ENCODE measurements at regions not wholly inside any gene's neighbourhood (a gene's known extent, or its start where the extent isn't known, plus 50 kb on each side); places are given as distances from the start of the nearest gene placed in this dataset.

GRCh38 chr6:109896341-109896740 lies 81.8 kb upstream of the GPR6 start:
- ATAC-seq: no peak
- in situ Hi-C loops (cut with HindIII; ENCODE audit: low pct_unique_long_range_greater_than_20kb, low sequenced_read_pairs): no loop called here
- Histone ChIP-seq H3K27ac (ENCODE audit: low read length) (no peak overlapping the region), H3K4me1 (ENCODE audit: control insufficient read depth, insufficient read depth, low read length) (no peaks in the 10 kb centered on the region), H3K9me3 (ENCODE audit: control insufficient read depth, insufficient read depth, low read depth, low read length) (no peaks in the 10 kb centered on the region), H3K4me3 (ENCODE audit: low read depth in 2 of 2, low read length in 2 of 2) (no peak overlapping the region), H3K27me3 (ENCODE audit: control insufficient read depth, insufficient read depth, low read length) (peaks cover 11% of the 10 kb centered on the region), H3K36me3 (ENCODE audit: control insufficient read depth, insufficient read depth, low read length) (no peaks in the 10 kb centered on the region)
- DNase-seq (ENCODE audit: low read depth, low spot score): no peak
- ChIA-PET POLR2A (no interaction called here), CTCF (no interaction called here)
- no peak for TF ChIP-seq SIN3A (IDR thresholded peaks at IDR 0.05; ENCODE audit: borderline replicate concordance, insufficient read depth, low read depth, low read length)
- no peak for TF ChIP-seq TCF7L2 (IDR thresholded peaks at IDR 0.05; ENCODE audit: low read depth, low read length)
- no TSS peak for BruUV-seq (replicated peaks)
- intact Hi-C loops (cut with micrococcal nuclease; ENCODE audit: unreplicated experiment): no loop called here

- TF ChIP-seq, protein P1, sequence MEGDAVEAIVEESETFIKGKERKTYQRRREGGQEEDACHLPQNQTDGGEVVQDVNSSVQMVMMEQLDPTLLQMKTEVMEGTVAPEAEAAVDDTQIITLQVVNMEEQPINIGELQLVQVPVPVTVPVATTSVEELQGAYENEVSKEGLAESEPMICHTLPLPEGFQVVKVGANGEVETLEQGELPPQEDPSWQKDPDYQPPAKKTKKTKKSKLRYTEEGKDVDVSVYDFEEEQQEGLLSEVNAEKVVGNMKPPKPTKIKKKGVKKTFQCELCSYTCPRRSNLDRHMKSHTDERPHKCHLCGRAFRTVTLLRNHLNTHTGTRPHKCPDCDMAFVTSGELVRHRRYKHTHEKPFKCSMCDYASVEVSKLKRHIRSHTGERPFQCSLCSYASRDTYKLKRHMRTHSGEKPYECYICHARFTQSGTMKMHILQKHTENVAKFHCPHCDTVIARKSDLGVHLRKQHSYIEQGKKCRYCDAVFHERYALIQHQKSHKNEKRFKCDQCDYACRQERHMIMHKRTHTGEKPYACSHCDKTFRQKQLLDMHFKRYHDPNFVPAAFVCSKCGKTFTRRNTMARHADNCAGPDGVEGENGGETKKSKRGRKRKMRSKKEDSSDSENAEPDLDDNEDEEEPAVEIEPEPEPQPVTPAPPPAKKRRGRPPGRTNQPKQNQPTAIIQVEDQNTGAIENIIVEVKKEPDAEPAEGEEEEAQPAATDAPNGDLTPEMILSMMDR (IDR thresholded peaks at IDR 0.05): no peak
- TF ChIP-seq TCF7L2 (IDR thresholded peaks at IDR 0.05; ENCODE audit: low read depth, low read length): no peak
- no peak for TF ChIP-seq POLR2AphosphoS5 (IDR thresholded peaks at IDR 0.05; ENCODE audit: low read depth, low read length)
- TF ChIP-seq, protein P2, sequence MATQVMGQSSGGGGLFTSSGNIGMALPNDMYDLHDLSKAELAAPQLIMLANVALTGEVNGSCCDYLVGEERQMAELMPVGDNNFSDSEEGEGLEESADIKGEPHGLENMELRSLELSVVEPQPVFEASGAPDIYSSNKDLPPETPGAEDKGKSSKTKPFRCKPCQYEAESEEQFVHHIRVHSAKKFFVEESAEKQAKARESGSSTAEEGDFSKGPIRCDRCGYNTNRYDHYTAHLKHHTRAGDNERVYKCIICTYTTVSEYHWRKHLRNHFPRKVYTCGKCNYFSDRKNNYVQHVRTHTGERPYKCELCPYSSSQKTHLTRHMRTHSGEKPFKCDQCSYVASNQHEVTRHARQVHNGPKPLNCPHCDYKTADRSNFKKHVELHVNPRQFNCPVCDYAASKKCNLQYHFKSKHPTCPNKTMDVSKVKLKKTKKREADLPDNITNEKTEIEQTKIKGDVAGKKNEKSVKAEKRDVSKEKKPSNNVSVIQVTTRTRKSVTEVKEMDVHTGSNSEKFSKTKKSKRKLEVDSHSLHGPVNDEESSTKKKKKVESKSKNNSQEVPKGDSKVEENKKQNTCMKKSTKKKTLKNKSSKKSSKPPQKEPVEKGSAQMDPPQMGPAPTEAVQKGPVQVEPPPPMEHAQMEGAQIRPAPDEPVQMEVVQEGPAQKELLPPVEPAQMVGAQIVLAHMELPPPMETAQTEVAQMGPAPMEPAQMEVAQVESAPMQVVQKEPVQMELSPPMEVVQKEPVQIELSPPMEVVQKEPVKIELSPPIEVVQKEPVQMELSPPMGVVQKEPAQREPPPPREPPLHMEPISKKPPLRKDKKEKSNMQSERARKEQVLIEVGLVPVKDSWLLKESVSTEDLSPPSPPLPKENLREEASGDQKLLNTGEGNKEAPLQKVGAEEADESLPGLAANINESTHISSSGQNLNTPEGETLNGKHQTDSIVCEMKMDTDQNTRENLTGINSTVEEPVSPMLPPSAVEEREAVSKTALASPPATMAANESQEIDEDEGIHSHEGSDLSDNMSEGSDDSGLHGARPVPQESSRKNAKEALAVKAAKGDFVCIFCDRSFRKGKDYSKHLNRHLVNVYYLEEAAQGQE (IDR thresholded peaks at IDR 0.05; ENCODE audit: insufficient read depth in 1 of 2, low read depth in 2 of 2, low read length in 1 of 2): no peak
- no peak for TF ChIP-seq SIN3A (IDR thresholded peaks at IDR 0.05; ENCODE audit: borderline replicate concordance, insufficient read depth, low read depth, low read length)
- POLR2A ChIA-PET: no interaction called here
- H3K4me1 ChIP-seq (ENCODE audit: control insufficient read depth, insufficient read depth, low read length): no peaks in the 10 kb centered on the region
- H3K27ac ChIP-seq (ENCODE audit: low read length): no peak overlapping the region
- no peaks in the 10 kb centered on the region for H3K36me3 ChIP-seq (ENCODE audit: control insufficient read depth, insufficient read depth, low read length)
- no TSS peak for BruUV-seq (replicated peaks)
- ATAC-seq: no peak
- intact Hi-C loops (cut with micrococcal nuclease; ENCODE audit: unreplicated experiment): no loop called here
- no peaks in the 10 kb centered on the region for H3K9me3 ChIP-seq (ENCODE audit: control insufficient read depth, insufficient read depth, low read depth, low read length)
- H3K27me3 ChIP-seq (ENCODE audit: control insufficient read depth, insufficient read depth, low read length): peaks cover 17% of the 10 kb centered on the region
- CTCF ChIA-PET: interaction anchor here (0.6 kb wide), 1 partner anchor 11 kb away, joined by 3 read pairs; no protein-coding TSS in a partner anchor
- DNase-seq (ENCODE audit: low read depth, low spot score): no peak
- in situ Hi-C loops (cut with HindIII; ENCODE audit: low pct_unique_long_range_greater_than_20kb, low sequenced_read_pairs): no loop called here
- H3K4me3 ChIP-seq (ENCODE audit: low read depth in 2 of 2, low read length in 2 of 2): no peak overlapping the region
Observed at GRCh38 chr6:109897025-109897424, 81.1 kb upstream of the GPR6 start.

GRCh38 chr6:109897561-109898080 lies 80.5 kb upstream of the GPR6 start:
- TF ChIP-seq, protein P2 (IDR thresholded peaks at IDR 0.05; ENCODE audit: insufficient read depth in 1 of 2, low read depth in 2 of 2, low read length in 1 of 2): no peak
- CTCF ChIA-PET: no interaction called here

More at GRCh38 chr6:109897561-109898080, 80.5 kb upstream of the GPR6 start:
- no peaks in the 10 kb centered on the region for H3K36me3 ChIP-seq (ENCODE audit: control insufficient read depth, insufficient read depth, low read length)
- H3K4me3 ChIP-seq (ENCODE audit: low read depth in 2 of 2, low read length in 2 of 2): no peak overlapping the region
- H3K27me3 ChIP-seq (ENCODE audit: control insufficient read depth, insufficient read depth, low read length): peaks cover 17% of the 10 kb centered on the region
- H3K9me3 ChIP-seq (ENCODE audit: control insufficient read depth, insufficient read depth, low read depth, low read length): no peaks in the 10 kb centered on the region
- BruUV-seq (replicated peaks): no TSS peak
- no peak for DNase-seq (ENCODE audit: low read depth, low spot score)
- H3K4me1 ChIP-seq (ENCODE audit: control insufficient read depth, insufficient read depth, low read length): no peaks in the 10 kb centered on the region
- in situ Hi-C loops (cut with HindIII; ENCODE audit: low pct_unique_long_range_greater_than_20kb, low sequenced_read_pairs): no loop called here
- ATAC-seq: no peak
- no peak overlapping the region for H3K27ac ChIP-seq (ENCODE audit: low read length)
- POLR2A ChIA-PET: no interaction called here
- intact Hi-C loops (cut with micrococcal nuclease; ENCODE audit: unreplicated experiment): no loop called here
